GM19328 (cell line): ENCODE measurements at regions not wholly inside any gene's neighbourhood (a gene's known extent, or its start where the extent isn't known, plus 50 kb on each side); places are given as distances from the start of the nearest gene placed in this dataset.

Experiments used
- ATAC-seq: cut with Tn5 transposase; IDR thresholded peaks from one replicate; pipeline ENCODE4 v1.9.1; 2021; ENCODE audit warnings: mild to moderate bottlenecking, moderate library complexity; ENCODE audit not compliant: unreplicated experiment

DNA sequence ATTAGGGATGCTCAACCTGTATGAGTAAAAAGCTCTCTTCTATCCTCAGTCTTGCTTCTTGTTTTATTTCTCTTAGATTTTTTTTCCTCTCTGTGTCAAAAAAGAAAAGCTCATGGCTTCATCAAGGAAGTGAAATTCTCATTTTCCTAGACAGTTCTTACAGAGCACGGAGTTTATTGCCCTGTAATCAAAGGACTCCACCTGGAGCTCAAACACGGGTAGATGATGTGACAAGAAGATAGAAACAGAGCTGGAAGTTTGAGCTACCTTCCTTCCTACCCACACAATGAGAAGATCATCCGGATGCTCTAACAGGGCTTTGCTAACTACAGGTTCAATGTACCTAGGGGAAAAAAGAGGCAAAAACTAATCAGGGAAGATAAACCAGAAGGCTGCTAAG is 564.8 kb downstream of the MED13L start:
- ATAC-seq = no peak

GRCh38 chr12:115710104-115710564 is 567.4 kb downstream of the MED13L start:
- no peak for ATAC-seq

- no peak for ATAC-seq
Observed at GRCh38 chr12:115709540-115710011, 567.9 kb downstream of the MED13L start.

GRCh38 chr12:115708801-115709200 is 568.7 kb downstream of the MED13L start:
- no peak for ATAC-seq

DNA sequence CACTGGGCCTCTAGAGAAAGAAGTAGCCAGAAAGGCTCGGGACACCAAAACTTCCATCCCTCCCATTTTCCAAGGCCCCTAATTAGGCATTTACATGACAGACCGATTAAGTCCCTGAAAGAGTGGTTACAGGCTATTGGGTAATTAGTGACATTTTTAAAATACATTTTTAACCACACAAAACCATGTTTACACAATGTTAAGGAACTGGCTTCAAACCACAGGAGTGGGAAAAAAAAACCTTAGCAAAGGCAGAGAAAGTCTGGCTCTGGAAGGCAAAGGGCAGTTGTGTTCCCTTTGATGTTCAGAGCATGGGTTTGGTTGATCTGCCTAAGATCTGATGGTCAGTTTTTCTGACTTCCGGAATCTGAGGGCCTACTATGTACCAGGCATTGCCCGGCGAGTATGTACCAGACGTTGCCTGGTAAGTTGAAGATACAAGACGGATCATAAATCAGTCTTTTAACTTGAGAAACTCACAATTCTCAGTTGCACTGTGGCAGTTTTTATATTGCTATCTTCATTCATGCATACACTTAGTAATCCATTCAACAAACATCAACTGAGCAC is 576.5 kb downstream of the MED13L start:
- no peak for ATAC-seq

GRCh38 chr12:115700081-115700480 is 577.4 kb downstream of the MED13L start:
- no peak for ATAC-seq

DNA sequence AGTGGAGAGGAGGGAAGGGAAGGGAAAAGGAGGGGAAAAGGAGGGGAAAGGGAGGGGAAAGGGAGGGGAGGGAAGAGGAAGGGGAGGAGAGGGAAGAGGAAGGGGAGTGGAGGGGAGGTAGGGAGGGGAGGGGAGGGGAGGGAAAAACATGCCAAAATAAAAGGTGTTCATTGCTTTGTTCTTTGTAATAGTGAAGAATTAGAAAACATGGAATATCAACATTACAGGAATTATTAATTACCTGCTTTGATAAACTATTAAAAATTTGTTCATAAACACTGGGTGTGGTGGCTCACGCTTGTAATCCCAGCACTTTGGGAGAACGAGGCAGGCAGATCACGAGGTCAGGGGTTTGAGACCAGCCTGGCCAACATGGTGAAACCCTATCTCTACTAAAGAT is 579.2 kb downstream of the MED13L start:
- no peak for ATAC-seq

DNA sequence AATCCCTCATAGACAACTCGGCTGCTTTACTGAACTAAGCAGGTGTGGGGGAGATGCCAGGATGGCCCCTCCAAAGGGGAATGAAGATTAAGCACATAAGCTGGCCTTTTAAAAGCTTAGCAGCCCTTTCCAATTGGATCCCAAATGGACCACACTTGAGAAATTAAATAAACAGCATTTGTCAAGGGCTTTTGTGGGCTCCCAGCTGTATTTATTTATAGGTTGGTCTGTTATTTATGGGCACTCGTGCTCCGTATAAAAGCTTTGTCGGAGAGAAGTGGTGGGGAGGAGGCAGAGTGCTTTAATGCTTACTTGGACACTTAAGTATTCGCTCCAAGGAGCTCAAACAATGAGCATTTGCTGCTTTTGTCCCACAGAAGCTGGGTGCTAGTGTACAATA is 580.2 kb downstream of the MED13L start:
- ATAC-seq = no peak

- ATAC-seq = no peak
Observed at GRCh38 chr12:115694564-115694963, 582.9 kb downstream of the MED13L start.

GRCh38 chr12:115693970-115694369 is 583.5 kb downstream of the MED13L start:
- ATAC-seq = no peak

- ATAC-seq = no peak
Observed at GRCh38 chr12:115691123-115691522, 586.4 kb downstream of the MED13L start.

- ATAC-seq = no peak
Observed at GRCh38 chr12:115687094-115687493, 590.4 kb downstream of the MED13L start.

GRCh38 chr12:115683240-115683780 is 594.2 kb downstream of the MED13L start:
- no peak for ATAC-seq

- ATAC-seq = no peak
Observed at GRCh38 chr12:115680967-115681366, 596.5 kb downstream of the MED13L start.

DNA sequence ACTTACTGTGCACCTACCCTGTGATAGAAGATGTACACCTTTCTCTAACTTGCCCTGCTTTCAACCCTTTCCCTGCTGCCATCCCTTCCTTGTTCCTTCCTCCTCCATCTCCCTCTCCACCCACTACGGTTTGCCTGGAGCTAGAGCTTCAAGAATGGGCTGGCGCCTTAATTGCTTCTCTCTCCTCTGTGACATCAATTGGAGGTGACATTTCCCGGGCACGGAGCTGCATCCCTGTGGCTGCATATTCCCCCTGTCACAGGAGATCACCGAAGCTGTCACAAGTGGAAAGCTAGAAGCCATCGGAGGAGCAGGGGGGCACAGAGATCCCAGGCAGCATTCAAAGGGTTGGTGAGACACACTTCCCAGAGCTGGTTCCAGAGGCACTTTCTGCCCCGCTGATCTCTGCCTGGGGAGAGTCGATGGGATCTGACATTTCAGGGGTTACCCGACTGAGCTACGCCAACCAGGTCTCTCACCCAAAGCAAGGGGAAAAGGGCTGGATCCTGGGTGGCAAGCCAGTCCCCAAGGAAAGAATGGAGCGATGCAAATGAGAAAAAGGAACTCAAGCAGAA is 604.9 kb downstream of the MED13L start:
- ATAC-seq = no peak

DNA sequence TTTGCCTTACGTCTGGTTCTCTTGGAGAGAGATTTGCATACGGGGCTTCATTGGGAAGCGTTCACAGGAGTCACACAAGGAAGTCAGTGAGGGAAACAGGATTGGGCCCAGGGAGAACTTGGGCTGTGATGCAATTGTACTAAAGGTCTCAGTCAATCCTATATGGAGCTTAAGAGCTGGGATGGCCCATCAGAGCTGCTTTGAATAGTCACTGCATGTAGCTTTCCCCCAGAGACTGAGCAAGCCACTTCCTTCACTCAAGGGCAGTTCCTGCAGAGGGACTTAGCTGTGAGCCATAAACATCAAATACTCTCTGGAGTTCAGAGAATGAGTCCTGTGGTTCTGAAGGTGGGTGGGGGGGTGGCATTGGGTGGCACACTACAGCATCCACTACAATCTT is 605.4 kb downstream of the MED13L start:
- ATAC-seq = no peak

DNA sequence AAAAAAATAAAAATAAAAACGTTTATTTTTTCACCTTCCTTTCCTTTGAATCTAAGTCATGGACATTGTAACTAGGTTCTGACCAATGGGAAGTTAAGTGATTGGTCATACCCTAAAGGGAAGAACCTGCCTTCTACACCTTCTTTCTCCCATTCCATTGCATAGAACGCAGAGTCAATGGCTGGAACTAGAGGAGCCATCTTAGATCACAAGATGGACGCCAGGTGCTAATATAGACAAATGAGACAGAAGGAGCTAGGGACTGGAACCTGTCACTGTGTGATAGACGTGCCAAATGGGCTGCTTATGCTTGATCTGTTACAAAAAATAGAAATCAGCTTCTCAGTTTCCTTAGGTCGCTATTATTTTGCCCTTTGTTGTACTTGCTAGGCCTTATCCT is 606.6 kb downstream of the MED13L start:
- no peak for ATAC-seq

GRCh38 chr12:115667116-115667515 is 610.4 kb downstream of the MED13L start:
- ATAC-seq = no peak

DNA sequence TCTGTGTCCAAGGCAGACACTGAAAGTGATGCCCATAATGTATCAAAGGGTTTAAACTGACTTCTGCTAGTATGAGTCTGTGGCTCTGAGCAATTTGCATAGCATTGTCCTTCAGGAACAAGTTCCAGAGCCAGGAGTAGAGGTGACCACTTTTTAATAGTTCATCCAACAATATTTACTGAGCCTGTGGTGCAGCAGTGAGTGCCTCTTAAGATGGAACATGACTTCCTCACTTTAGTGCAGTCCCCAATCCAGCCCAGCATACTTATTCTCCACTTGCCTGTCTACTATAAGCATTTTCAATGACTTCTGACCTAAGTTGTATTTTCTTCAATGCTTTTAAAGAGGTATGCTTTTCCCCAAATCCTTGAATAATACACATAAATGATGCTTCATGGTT is 611.3 kb downstream of the MED13L start:
- ATAC-seq = no peak

- ATAC-seq = no peak
Observed at GRCh38 chr12:115661112-115661511, 616.4 kb downstream of the MED13L start.

DNA sequence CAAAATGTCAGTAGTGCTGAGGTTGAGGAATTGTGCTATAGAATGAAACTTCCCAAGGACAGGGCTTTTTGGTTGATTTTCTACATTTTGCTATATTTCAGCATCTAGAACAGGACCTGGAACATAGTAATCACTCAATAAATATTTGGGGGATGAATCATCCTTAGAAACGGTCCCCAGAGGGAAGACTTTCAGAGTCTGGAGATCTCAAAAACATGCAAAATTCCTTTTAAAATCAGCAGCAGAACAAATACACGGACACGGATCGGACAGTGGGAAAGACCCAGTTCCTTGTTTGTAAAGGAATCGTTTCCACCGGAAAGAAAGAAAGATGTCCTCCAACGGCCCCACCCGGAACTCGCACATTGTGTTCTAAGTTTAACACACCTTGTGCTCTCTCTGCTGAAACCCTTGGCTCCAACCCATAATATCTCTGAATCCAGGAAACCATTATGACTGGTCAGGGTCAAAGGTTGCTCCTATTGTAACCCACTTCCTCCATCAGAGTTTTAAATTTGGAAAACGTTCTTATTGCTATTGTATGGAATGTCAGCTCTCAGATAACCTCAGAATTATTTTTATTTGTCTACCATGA is 617.2 kb downstream of the MED13L start:
- no peak for ATAC-seq

GRCh38 chr12:115659422-115659821 is 618.1 kb downstream of the MED13L start:
- ATAC-seq = no peak
